Ureter (tissue), 1 donor: ENCODE measurements at regions not wholly inside any gene's neighbourhood (a gene's known extent, or its start where the extent isn't known, plus 50 kb on each side); places are given as distances from the start of the nearest gene placed in this dataset.

Source experiments
- DNase-seq: peaks from one replicate; pipeline ENCODE4 v3.0.0-alpha.2; 2020; ENCODE audit warnings: low spot score
- donor health status: DM: yes; HTN: yes; CAD: no.

DNA sequence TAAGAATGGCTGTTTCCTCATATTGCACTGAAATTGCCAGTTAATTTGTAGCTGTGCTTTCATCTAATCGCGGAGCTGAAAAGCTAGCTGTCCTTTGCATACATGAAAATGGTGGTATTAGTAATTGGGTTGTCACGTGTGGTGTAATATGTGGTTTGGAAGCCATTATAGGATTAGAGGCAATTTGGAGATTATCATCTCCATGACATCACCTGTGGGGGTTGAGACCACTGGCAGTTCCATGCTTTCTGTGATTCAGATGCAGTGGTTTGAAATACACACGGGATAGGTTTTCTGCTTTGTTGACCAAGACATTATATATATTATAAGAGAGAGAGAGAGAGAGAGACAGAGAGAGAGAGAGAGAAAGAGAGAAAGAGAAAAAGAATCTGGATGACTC lies 180.8 kb downstream of the RAB11FIP2 start:
- DNase-seq = no peak

DNA sequence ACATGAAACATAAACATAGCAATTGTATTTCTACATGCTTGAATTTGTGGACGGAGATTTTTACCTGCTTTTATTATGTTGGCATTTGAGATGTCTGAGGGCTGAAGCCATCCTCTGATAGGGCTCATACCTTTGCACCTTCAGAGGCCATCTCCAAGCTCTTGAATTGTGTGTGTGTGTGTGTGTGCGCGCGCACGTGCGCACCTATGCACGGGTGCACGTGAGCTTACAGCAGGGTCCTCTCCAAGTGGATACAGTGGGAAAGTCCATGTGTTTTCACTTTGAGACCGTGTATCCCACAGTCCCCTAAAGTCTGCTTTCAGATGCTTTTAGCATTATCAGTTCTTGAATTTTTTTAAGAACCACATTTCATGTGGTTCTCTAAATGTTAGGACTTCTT lies 178.6 kb downstream of the RAB11FIP2 start:
- no peak for DNase-seq

DNA sequence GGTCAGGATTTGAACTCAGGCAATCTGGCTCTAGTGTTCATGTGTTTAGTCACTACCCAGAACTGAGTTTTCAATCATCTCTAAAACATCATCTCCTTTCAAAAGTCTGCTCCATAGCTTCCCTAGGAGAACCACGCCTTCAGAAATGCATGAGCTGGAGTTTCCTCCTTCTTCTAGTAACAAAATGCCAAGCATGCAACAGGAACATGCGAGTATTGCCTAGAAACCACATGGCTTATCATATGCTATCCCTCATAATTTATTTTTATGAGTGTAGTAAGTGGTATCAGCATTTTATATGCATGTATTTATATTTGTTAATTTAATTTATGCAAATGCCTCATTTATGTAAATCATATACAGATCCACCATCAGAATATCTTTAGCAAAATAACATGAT lies 170.9 kb downstream of the RAB11FIP2 start:
- DNase-seq = no peak

DNA sequence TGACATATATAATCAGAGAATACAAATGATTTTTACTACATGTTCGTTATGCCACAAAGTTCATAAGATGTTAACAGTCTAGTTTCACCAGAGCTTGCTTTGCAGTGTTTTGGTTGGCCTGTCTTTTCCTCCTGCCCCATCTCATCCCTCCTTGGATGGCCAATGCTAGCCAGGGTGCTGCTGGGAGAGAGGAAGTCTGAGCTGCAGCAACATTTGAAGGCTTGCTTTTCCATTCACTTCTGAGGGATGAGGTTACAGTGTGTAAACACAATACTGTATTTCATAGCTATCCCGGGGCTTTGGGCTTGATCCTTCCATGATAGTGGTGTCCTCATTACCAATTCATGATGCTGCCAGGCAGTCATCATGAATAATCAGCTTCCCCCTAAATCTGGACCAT lies 170.5 kb downstream of the RAB11FIP2 start:
- DNase-seq = no peak

DNA sequence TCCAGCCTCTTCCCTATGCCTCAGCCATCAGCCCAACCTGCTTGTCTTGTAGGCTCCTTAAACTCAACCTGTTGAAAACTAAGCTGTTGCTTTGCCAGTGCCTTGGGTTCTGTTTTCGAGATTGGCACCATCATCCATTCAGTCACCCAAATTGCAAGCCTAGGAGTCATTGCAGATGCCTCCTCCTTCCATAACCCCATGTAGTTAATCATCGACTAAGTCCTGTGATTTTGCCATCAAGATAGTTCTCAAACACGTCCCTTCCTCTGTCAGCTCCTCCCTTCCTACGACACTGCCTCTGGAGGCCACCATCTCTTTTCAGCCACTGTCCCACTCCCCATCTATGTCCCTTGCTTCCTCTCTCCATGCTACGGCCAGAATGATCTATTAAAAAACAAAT lies 168.1 kb downstream of the RAB11FIP2 start:
- no peak for DNase-seq

DNA sequence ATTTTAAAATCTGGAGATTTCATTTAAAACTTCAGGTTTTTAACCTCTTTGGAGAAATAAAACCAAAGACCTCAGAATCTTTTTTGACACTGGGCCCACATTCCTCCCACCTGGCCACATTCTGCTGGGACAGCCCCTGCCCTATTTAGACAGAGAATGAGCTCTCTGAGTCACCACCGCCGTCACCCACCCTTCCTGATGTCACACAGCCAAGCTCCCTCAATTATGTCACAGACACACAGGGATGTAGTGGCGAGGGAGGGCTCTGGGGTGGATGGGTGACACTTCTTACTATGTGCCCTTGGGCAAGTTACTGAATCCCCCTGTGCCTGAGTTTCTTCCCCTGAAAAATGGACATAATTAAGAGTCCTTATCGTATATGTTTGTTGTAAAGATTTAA lies 162.6 kb downstream of the RAB11FIP2 start:
- no peak for DNase-seq

DNA sequence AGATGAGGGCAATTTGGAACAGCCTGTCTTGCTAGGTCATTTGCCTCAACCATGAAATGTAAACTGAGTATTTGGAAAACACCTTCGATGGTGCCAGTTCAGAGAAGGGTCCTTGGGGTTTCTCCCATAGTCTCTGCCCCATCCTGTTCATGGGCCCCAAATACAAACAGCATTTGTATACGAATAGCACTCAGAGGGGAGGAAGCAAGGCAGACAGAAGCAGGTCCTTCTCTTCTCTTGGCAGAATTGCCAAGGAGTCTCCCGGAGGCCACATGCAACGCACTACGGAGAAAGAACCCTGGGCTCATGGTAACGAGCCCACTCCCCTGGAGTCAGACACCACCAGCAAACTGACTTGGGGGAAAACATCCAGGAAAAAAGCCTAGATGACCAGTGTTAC lies 162.1 kb downstream of the RAB11FIP2 start:
- no peak for DNase-seq

DNA sequence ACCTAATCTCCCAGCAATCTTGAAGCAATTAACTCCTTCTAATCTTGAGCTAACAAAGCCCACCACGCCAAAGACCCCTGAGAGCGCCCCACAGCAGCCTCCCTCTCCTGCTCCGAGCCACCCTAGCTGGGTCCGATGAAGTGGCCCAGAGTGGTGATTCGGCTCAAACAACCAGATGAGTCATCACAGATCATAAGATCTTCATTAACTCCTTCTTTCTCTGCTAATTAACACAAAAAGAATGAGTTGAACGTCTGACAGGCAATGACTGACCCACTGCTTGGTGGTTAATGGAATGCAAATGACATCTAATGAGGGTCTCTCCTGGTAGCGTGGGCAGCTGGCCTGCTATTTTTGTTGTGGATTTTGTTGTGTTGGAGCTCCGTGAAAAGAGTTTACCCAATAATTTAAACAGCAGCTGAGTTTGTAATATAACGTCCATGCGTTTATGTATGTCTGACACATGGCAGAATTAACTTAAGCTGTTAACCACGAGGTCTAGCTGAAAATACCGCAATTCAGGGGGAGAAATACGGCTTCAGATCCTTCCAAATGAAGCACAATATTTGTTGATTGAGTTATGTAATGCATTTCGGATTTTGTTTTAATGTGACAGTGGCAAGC lies 161.4 kb downstream of the RAB11FIP2 start:
- DNase-seq = no peak

DNA sequence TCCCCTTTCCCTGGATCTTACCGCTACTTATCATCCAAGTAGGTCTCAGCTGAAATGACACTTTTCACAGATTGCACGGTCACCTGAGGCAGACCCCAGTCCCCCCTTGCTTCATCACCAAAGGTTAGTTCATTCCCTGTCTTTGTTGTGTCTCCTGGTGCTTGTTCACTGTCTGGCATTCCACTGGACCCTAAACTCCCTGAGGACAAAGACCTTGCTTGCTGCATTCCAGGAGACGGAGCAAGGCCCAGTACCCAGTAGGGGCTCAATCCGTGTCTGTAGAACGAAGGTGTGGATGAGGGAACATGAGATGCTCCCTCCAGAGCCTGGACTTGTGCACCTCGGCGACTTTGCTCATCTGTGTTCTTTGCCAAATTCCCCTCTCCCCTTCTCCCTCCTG lies 160.0 kb downstream of the RAB11FIP2 start:
- DNase-seq = no peak

DNA sequence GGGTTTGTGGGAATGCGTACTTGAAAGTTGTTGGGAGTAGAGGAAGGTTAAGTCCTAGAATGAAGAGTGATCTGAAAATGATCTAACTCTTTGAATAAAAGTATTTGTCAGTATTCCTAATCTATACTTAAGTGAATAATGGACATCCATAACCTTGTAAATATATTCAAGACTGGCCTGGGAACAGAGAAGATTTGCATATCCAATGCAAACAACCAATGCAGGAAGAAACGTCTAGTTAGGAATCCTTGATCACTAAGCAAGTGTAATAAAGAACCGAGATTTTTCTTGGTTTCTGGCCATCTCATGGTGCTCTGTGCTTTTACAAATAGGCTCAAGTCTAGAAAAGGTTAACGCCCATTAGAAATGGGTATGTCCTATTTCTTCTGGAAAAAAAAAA lies 157.1 kb downstream of the RAB11FIP2 start:
- no peak for DNase-seq

DNA sequence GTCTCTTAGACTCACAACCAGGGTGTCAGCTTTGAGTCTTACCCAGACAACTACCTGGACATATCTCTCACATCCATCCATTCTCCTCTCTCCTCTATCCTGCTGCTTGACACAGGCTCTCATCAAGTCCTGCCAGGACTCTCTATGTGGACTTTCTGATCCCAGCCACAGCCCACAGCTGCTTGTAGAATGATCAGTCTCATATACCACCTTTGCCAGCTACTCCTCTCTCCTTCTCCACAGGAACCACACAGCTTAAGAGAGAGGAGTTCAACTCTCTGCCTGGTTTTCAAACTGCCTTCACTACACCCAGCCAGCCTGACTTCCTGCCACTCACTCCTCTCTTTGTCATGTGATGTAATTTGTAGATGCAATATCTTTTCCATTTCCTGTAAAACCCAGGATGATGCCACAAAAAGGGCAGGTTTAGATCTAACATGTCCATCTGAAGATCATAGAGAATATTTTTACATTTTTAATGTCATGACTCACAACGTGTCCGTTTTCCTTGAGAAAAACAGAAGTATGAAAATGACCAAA lies 154.0 kb downstream of the RAB11FIP2 start:
- DNase-seq = no peak

DNA sequence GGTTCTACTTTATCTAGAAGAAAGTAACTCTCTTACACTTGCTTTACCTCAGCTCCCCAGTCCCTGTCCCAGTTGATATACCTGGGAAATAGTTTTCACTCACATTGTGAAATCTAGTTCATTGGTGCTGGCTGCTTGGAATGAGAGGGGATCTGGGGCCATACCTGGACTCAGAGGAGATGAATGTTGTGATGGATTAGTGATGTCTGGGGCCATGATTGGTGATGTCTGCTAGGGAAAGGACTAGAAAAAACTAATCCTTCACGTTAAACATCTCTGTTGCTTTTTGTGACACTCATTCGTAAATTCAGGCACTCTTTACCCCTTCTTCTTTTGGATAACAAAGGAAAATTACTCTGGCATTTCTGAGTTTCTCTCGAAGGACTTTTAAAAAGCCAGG lies 152.4 kb downstream of the RAB11FIP2 start:
- no peak for DNase-seq

DNA sequence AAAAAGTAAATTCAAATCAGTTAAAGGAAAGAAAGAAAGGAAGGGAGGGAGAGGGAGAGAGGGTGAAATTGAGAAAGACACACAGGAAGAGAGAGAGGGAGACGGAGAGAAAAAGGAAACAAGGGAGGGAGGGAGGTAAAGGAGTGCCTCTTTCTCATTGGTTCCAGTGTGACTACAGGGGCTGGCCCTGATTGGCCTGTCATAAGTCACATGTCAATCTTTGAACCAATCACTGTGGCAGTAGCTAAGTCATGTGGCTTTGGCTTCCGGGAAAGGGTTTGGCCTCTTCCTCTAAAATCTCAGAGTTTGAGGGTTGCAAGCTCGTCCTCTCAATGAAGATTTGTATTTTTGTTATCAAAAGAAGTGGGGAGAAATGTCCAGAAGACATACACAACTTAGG lies 150.2 kb downstream of the RAB11FIP2 start:
- no peak for DNase-seq

DNA sequence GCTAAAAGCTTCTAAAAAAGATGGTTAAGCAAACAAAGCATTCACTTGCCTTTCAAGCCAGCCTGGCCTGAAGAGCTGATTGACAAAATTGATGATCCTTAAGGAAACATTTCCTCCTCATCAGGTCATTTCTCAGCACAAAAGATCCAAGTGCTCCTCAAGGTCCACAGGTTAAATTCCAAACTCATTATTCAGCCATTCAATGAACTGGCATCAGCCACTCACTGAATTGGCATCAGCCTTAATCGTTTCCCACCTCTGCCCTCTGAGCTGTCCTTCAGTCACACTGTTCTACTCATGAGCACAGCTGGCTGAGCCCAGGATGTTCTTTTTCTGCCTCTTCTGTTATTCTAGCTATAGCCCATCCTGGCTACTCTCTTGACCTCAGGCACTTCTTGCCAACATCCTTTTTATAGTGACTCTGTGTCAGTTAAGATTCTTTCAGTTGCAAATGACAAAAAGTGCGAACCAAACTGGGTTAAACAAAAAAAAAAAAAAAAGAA lies 147.5 kb downstream of the RAB11FIP2 start:
- DNase-seq = no peak

DNA sequence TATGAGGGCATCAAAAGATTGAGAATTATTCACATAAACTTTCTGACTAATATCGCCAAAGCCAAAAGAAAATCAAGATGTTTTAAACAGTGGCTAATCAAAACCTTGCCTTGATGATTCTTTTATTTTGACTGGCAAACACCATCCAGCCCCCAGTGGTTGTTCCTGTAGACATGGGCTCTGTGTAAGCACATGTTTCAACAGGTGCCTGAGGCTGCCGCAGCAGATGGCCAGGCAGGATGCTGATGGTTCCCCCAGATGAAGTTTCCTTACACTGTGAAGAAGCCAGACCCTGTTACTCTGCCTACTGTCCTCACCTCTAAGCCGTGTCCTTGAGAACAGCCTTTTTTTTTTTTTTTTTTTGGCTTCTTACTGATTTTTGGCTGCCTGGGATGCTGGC lies 146.5 kb downstream of the RAB11FIP2 start:
- DNase-seq = no peak

DNA sequence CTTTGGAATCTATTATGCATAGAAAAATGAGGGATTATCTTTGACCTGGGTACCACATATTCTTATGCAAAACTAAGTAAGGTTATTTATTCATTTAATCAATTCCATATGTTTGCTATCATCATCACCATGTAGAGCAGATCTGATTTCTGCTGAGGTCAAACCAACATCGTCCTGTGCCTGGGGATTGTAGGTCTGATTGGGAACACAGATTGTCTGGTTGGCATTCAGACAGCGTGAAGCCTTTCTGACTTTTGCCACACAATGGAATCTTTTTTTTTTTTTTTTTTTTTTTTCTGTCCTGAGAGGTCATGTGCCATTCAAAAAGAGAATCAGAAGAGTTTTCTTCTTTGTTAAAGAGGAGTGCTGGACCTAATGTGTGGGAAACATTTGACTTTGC lies 142.9 kb downstream of the RAB11FIP2 start:
- no peak for DNase-seq

DNA sequence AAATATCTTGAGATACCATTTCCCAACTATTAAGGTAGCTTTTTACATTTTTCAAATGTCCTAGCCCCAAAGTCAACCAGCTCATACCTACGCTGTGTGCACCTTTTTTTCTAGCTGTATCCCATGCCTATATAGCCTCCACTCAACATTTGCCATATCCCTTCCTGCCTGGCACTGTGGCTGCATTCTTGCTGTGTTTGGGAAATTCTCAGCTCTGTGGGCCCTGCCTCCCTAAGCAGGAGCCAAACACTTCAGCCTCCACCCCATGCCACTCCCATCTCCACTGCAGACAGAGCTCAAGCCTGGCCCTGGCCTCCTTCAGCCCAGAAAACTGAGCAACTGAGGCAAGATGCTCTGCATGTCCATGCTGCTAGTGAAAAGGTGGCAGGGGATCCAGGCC lies 141.3 kb downstream of the RAB11FIP2 start:
- no peak for DNase-seq

DNA sequence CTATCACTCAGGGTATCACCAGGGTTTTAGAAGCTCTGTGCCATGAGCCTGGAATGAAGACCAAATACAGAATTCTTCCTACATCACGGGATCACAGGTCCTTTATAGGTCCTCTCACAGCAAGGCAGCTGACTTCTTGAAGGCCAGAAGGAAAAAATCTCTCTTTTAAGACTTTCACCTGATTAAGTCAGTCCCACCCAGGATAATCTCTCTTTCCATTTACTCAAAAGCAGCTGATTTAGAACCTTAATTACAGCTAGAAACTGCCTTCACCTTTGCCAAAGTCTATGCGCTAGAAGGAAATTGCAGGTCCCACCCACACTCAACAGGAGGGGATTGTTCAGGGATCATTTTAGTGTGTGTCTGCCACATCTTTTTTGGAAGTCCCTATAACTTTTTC lies 135.1 kb downstream of the RAB11FIP2 start:
- DNase-seq = no peak

DNA sequence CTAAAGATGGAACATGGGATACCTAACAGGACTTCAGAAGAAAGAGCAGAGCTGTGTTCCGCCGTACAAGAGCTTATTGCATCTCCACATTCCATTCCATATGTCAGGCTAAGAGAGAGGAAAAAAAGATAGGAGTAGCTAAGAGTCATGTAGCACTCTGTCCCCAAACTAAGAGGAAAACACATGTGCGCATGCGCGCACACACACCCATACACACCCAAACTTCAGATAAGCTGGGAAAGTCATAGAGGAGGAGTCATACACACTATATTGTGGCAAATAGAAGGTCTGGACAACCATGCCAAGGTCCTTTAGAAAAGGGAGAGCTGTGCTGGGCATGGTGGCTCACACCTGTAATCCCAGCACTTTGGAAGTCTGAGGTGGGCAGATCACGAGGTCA lies 132.4 kb downstream of the RAB11FIP2 start:
- DNase-seq = no peak

DNA sequence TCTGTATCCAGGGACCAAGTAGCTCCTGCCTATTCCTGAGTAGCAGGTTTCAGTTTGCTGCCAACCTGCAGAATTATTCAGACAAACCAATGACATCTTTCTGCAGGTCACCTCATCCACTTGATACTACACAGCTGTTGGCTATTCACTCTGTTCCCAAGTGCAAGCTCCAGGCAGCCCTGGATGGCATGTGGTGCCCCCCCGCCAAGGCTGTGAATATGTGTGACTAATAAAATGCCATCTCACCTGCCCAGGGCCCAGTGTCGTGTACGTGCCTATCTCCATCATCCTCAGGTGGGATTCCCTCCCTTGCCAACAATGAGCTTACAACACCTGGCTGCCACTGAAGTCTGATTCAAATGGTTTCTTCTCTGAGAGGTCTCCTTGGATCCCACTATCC lies 125.8 kb downstream of the RAB11FIP2 start:
- no peak for DNase-seq

DNA sequence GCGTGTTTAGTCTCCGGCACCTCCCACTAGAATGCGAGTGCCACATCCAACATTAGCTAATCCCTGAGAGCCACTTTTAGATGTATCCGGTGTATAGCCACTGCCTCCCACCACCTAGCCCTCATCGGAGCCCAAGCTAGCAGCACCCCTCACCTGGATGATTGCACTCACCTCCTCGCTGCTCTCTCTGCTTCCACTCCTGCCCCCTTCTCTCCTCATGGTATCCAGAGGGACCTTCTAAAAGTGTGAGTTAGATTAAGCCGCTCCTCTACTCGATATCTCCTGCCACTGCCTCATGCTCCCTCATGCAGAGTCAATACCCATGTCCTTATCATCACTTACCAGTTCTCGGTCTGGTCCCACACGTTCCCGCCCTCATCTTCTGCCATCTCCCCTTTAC lies 125.3 kb downstream of the RAB11FIP2 start:
- DNase-seq = no peak

DNA sequence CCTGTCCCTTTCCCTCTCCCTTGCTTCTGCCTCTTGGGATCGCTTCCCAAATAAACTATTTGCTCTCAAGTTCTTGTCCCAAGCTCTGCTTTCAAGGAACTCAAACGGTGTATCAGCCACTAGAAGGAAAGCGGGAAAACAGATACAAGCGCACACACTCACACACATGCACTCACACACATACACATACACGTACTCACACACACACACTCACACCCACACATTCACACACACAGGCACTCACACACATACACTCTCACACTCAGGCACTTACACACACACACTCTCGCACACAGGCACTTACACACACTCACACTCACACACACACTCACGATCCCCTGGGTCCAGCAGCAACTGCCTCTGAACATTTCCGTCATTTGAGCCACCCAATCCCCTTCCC lies 121.9 kb downstream of the RAB11FIP2 start:
- DNase-seq = no peak

DNA sequence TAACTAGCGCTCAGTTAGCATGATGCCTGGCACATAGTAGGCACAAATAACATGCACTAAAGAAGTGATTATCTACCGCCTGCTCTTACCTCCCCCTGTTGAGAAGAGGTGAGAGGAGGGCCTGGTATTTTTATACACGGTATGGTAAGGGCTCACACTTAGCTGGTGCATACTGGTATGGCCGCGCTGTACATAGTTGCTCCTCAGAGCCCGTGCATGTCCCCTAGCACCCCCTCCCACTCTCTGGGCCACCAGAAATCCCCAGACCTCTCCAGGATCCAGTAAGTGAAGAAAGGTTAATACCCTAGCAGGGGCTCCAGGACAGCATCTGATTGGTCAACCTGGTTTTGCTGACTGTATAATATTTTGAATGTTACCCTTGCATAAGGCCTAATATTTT lies 121.4 kb downstream of the RAB11FIP2 start:
- DNase-seq = no peak

DNA sequence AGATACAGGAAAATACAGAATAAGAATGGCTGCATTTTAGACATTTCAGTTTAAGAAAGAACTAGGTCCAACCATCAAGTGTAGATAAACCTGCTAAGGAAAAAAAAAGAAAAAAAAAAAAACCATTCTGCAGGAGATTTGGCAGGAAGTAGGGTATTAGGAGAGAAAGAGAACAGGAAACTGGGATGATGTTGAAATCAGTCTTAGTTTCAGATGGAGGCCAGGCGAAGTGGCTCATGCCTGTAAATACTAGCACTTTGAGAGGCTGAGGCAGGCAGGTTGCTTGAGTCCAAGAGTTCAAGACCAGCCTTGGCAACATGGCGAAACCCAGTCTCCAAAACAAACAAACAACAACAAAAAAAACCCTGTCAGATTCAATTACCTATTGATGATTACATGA lies 120.2 kb downstream of the RAB11FIP2 start:
- no peak for DNase-seq
